ENCODE measurements at regions not wholly inside any gene's neighbourhood (a gene's known extent, or its start where the extent isn't known, plus 50 kb on each side); places are given as distances from the start of the nearest gene placed in this dataset.

DNA sequence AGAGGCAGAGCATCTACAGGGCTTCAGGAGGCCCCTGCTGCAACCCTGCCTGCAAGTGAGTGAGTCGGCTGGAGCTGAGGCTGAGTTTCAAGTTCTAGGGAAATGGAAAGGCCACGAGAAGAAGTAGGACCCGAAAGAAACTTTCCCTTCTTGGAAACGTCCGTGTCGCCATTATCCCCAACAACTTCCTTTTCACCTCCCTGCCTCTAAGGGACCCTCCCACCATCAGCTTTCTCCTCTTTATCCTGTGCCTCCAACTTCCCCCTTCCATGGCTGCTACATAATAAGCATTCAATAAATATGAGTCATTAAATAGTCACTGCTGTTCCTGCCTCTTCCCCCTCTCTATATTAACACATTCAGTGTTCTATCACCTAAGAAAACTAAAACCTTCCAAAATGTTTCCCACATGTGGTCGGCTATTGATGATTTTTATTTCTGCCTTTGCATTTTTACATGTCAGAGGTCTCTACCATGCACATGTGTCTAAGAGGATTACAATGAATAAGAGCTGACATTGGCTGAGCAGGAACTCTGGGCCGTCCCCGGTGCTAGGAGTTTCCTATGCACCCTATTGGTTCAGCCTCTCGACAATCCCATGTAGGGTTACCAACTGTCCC is 115.9 kb upstream of the TNRC6C start:
- TF ChIP-seq POLR2A (IDR thresholded peaks at IDR 0.05) (no peak), EP300 (IDR thresholded peaks at IDR 0.05) (no peak)
- TF ChIP-seq, protein P1, sequence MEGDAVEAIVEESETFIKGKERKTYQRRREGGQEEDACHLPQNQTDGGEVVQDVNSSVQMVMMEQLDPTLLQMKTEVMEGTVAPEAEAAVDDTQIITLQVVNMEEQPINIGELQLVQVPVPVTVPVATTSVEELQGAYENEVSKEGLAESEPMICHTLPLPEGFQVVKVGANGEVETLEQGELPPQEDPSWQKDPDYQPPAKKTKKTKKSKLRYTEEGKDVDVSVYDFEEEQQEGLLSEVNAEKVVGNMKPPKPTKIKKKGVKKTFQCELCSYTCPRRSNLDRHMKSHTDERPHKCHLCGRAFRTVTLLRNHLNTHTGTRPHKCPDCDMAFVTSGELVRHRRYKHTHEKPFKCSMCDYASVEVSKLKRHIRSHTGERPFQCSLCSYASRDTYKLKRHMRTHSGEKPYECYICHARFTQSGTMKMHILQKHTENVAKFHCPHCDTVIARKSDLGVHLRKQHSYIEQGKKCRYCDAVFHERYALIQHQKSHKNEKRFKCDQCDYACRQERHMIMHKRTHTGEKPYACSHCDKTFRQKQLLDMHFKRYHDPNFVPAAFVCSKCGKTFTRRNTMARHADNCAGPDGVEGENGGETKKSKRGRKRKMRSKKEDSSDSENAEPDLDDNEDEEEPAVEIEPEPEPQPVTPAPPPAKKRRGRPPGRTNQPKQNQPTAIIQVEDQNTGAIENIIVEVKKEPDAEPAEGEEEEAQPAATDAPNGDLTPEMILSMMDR (IDR thresholded peaks at IDR 0.05), result no peak
